Spleen (tissue), 7 donors: ENCODE measurements at regions not wholly inside any gene's neighbourhood (a gene's known extent, or its start where the extent isn't known, plus 50 kb on each side); places are given as distances from the start of the nearest gene placed in this dataset.

ENCODE experiments used
- POLR2A ChIP-seq, 3 donors: fragments of 450-650 bp; IDR thresholded peaks; one replicate each; pipeline ENCODE4 v1.5.1; 2017; ENCODE audit warnings: antibody characterized with exemption in 3 of 3, mild to moderate bottlenecking in 1 of 3
- TF ChIP-seq, protein P1 (sequence below), 11 experiments: fragments of 200-600 bp in 7 of 11; fragments of 450-650 bp in 4 of 11; sonication (generic) in 4 of 11; IDR thresholded peaks in 8 of 11; conservative IDR thresholded peaks in 3 of 11; 1 replicate in 7 of 11; 2 replicates in 4 of 11; pipeline versions ENCODE4 v1.4.0 to v1.8.0; 2016 to 2021; ENCODE audit warnings: antibody characterized with exemption in 11 of 11, inconsistent platforms in 4 of 11, mild to moderate bottlenecking in 1 of 11
- donor health status: DM: no; HTN: no; CAD: no; lungs with moderate emphysema.
- donor health status: DM: no; HTN: no; CAD: no.
- donor health status: DM: no; HTN: no; CAD: no.

DNA sequence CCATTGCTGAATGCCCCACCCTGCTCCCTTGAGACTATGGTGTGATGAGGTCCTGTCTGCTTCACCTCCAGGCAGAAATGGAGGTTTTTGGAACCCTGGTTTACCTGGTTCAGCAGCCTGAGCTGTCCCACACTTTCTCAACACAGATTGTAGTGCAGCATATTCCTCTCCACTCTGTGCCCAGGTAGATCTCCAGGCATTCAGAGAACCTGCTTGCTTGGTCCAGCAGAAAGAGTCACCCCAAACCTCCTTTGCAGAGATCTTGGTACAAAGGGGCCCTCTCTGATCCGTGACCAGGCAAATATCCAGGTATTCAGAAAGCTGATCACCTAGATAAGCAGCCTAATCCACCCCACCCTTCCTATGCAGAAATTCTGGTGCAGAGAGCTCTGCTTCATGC is 1288.2 kb upstream of the CRIM1 start:
- TF ChIP-seq, protein P1, sequence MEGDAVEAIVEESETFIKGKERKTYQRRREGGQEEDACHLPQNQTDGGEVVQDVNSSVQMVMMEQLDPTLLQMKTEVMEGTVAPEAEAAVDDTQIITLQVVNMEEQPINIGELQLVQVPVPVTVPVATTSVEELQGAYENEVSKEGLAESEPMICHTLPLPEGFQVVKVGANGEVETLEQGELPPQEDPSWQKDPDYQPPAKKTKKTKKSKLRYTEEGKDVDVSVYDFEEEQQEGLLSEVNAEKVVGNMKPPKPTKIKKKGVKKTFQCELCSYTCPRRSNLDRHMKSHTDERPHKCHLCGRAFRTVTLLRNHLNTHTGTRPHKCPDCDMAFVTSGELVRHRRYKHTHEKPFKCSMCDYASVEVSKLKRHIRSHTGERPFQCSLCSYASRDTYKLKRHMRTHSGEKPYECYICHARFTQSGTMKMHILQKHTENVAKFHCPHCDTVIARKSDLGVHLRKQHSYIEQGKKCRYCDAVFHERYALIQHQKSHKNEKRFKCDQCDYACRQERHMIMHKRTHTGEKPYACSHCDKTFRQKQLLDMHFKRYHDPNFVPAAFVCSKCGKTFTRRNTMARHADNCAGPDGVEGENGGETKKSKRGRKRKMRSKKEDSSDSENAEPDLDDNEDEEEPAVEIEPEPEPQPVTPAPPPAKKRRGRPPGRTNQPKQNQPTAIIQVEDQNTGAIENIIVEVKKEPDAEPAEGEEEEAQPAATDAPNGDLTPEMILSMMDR (IDR thresholded peaks at IDR 0.05 in 8 of 11, conservative IDR thresholded peaks at IDR 0.05 in 3 of 11), result no peak
- no peak for TF ChIP-seq POLR2A (IDR thresholded peaks at IDR 0.05)
